ENCODE measurements at regions not wholly inside any gene's neighbourhood (a gene's known extent, or its start where the extent isn't known, plus 50 kb on each side); places are given as distances from the start of the nearest gene placed in this dataset.
"Not testable (repeated sequence)": the region's sequence is repeated elsewhere in the genome, so short reads cannot be mapped to it uniquely, and the experiment has no call there.

DNA sequence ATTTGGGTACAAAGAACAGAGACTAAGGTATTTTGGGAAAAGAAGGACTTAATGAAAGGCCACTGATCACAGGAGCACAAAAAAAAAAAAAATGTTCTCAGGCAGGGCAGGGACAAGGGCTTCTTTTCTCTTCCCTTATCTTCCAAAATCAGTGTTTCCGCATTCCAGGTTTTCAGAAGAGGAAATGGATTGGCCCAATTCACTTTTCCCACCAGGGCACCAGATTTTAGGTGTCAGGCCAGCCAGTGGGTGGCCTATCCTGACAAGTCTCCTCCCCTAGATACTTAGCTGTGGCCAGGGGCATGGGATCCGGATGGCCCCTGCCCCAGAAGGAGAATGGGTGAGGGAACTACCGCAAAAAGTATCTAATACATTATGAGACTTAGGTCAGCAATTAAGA lies 88.9 kb upstream of the WAC start:
- DNase-seq (ENCODE audit: low spot score), result no peak

DNA sequence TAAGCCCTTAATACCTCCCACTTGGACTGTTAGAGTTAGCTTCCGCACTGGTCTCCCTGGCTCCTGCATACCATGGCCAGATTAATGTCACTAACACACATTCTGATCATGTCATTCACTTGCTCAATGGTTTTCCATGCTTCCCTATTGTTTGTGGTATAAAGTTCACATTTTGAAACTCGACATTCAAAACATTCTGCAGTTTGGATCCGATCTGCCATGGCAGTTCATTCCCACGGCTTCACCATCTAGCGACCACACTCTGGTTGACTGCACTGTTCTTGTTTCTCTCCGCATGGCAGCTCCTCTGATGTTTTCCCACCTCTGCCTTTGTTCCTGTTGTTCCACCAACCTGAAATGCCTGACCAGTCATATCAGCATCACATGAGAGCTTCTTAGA lies 87.4 kb upstream of the WAC start:
- DNase-seq (ENCODE audit: low spot score), result no peak

DNA sequence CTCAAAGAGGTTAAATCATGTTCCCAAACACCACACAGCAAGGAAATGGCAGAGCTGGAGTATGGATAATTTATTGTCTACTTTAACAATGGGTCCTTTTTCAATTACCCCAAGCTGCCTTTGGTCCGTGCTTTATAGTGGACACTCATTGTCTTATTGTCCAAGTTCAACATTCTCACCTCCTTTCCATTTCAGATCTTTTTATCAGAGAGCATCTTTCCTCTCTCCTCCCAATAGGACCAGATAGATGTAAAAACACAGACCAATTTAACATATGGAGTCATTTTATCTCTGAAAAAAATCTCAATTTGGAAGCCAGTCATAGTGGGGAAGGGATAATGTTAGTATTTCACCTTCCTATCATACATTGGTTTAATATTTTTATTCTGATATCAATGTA lies 83.5 kb upstream of the WAC start:
- no peak for DNase-seq (ENCODE audit: low spot score)

DNA sequence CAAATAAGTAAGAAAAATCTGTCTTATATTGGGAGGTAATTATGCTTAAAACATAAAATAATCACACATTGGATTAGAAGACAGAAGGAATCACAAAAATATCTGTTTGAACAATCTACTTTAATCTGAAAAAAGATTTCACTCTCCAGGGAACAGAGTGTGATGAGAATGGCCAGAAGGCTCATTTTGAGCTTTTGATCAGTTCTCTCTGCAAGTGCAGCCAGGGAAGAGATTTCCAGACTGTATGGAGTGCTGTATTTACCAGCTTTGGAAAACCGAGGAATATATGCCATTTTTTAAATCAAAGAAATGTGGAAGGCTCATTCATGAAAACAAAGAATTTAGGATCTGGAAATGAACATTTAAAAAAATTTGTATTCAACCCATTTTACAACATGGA lies 83.0 kb upstream of the WAC start:
- DNase-seq (ENCODE audit: low spot score), result no peak

DNA sequence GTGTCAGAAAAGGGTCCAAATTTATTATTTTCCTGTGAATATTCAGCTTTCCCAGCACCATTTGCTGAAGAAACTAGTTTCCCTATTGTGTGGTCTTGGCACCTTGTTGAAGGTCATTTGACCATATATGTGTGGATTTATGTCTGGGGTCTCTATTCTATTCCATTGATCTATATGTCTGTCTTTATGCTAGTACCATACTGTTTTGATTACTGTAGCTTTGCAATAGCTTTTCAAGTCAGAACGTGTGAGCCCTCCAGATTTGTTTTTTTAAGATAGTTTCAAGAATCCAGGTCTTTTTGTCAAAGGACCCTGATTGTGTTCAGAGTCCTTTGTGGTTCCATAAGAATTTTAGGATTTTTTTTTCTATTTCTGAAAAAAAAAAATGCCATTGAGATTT lies 79.0 kb upstream of the WAC start:
- no peak for DNase-seq (ENCODE audit: low spot score)

DNA sequence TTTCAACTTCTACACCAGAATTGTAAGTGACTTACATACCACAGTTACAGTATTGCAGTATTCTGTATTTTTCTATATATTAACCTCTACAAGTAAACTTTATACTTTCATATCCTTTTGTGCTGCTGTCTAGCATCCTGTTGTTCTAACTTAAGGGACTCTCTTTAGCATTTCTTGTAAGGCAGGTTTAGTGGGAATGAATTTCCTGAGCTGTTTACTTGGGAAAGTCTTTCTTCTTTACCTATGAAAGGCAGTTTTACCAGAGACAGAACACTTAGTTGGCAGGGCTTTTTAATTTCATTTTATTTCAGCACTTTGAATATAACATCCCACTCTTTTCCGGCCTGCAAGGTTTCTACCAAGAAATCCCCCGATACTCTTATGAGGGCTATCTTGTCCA lies 75.8 kb upstream of the WAC start:
- no peak for DNase-seq (ENCODE audit: low spot score)

DNA sequence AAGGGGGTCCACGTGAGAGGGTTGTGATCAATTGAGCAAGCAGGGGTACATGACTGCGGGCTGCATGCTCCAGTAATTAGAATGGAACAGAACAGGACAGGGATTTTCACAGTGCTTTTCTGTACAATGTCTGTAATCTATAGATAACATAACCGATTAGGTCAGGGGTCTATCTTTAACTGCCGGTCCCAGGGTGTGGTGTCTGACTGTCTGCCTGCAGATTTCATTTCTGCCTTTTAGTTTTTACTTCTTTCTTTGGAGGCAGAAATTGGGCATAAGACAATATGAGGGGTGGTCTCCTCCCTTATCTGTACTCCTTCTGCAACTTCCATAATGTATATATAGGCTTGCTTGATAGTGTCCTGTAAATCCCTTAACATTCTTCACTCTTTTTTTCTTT lies 75.0 kb upstream of the WAC start:
- DNase-seq (ENCODE audit: low spot score), result not testable (repeated sequence)

DNA sequence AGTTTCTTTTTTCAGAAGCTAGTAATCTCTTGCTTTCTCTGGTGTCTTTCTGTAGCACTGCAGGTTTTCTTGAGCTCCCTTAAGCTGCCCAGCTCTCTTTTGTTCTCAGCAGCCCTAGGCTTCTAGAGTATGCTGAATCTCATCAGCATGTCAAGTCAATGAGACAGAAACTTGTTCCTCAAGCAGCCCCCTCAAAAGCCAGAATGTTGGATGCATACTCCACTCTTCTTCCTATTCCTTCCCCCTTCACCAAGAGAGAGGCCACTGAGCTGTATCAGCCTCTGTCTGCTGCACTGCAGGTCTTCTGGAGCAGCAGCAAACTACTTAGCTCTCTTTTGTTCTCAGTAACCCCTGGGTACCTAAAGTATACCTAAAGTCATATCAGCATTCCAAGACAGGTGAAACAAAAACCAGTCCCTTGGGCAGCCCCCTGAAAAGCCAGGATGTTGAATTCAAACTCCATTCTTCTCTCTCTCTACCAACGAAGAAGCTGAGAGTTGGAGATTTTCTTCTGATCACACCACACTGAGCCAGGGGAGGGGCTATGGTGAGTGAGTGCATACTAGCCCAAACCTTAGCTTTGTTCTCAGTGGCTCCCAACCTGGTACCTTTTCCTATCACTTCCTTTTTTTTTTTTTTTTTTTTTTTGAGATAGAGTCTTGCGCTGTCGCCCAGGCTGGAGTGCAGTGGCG lies 73.3 kb upstream of the WAC start:
- DNase-seq (ENCODE audit: low spot score), result no peak

DNA sequence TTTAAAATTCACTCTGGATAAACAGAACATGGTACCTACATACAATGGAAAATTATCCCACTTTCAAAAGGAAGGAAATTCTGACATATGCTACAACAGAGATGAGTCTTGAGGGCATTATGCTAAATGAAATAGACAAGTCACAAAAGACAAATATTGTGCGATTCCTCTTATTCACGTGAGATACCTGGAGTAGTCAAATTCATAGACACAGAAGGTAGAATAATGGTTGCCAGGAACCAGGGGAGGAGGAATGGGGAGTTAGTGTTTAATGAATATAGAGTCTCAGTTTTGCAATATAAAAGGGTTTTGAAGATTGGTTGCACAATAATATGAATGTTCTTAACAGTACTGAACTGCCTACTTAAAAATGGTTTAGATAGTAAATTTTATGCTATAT lies 69.8 kb upstream of the WAC start:
- DNase-seq (ENCODE audit: low spot score), result no peak

DNA sequence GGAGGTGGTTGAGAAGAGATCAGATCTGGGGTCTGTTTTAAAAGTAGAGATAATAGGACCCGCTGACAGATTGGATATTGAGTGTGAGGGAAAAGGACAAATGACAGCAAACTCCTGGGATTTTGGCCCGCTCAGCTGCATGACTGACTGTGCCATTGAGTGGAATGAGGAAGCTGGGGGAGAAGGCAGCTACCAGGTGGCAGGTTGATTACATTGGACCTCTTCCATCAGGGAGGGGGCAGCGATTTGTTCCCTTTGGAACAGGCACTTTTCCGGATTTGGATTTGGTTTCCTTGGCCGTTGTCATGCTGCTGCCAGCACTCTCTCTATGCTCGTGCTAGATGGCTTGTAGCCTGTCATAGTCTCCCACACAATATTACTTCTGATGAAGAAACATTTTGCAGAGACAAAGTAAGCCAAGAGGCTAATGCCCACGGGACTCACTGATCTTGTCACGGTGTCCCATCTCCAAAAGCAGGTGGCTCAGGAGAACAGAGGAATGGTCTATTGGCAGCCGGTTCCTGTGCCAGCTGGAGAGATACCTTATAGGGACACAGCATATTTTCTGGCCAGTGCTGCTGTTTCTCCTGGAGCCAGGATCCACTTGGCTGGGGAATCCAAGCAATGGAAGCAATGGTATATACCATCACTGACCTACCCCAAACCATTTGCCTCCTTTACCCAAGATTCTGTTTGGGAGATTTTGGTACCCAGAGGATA lies 69.1 kb upstream of the WAC start:
- no peak for DNase-seq (ENCODE audit: low spot score)

DNA sequence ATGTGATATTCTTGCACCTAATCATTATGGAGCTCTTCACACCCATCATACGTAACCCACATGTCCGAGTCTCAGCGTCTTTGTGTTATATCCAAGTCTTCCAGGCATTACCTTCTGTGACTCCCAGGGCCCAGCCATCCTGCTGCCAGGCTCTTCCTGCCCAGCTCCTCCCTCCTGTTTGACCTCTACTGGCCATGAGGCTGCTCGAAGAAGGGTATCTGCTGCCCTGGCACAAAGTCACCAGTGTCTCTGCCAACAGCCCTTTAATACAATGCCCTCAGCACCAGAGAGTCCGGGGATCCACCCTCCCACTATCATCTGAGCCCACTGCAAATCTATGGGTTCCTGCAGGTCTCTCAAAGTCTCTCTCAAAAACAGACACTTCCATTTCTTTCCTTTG lies 65.3 kb upstream of the WAC start:
- no peak for DNase-seq (ENCODE audit: low spot score)

DNA sequence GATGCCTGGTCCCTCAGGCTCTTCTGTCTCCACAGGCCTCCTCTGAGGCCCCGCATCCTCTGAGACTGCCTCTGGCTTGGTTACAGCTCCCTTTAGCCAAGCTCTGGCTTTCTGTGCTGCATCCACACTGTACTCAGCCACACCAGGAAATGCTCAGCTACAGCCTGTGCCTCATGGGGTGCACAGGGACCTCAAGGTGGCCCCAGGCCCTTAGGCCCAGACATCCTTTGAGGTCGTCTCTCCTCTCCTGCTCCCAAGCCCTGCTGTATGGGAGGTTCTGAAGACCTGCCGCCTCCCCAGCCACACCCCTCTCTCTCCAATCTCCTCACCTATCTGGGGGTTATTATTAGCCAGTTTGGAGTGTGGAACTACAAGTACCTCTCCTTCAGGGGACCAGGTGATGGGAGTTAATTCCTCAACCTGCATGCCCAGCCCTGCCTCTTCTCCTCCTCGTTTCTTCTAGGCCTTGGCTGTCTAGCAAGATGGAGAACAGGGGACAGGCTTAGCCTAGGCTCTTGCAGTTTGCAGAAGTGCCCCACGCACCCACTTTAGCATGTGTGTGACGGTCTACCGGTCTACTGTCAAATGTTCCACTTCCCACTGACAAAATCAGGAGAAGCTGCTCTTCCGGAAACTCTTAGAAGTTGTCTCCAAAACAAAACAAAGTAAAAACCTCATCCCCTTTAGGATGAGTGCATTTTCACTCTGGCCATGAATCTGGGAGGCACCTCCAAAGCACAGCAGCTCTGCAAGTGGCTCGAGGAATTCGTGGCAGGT lies 64.0 kb upstream of the WAC start:
- DNase-seq (ENCODE audit: low spot score), result no peak

DNA sequence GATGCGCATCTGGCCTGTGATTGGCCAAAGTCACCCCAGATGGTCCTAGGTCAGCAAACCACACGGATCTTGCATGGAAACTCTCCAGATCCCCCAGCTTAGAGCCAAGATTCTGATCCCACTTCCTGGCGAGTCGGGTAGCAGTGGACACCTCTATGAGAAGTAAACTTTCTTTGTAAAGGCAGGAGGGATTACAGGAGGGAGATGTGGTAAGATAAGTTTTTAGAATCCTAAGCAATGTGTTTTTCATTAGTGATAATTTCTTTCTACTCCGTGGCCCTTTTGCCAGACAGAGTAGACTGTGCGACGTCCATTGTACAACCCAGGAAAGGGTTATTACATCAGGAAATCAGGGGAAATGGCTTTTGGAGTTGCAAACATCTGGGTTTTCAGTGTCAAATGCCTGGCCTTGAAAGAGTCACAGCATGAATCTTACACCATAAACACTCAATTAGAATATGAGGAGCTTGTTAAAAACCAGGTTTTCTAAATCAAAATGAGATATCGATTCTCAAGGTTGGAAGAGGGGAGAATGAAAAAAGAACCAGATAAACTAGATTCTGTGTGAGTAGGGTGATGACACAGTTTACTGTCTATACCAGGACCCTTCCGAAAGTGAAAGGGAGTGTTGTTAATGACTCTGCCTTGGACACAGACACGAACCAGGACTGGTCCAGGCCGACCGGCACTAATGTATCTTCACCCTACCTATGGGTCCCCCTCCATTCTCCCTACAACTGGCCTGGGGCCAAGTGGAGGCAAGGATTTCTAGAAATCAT lies 61.9 kb upstream of the WAC start:
- no peak for DNase-seq (ENCODE audit: low spot score)

DNA sequence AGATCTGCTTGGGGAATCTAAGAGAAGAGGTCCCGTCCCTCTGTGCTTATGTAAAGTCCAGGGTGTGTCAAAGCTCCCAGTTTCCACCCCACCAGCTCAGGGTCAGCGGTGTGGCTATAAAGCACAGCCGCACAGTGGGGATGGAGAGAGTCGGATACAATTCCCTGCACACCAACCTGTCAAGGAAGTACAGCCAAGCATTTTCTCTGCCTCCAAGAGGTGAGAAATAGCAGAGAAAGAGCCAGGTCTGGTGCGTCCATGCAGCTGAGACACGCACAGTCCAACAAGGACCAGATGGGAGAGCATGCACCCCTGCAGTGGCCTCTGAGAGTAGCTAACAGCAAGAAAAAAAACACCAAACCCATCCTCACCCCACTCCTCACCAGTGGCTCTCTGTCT lies 61.3 kb upstream of the WAC start:
- no peak for DNase-seq (ENCODE audit: low spot score)

DNA sequence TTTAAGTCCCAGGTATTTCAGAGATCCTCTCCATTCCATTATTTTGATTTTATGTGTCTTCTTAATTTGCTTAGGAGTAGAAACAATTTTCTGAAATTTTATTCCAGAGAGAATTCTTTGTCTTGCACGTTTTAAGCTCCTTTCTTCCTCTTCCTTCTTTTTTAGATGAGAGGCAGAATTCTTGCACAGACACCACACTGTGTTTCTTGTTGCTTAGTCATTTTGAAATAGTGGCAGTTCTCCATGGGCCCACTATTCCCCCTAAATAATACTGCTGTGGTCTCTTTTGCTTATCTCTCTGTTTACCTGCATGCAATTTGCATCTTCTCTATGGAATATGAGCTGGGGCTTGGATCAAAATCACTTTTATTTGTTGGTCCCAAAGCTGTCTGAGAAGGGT lies 54.3 kb upstream of the WAC start:
- no peak for DNase-seq (ENCODE audit: low spot score)

DNA sequence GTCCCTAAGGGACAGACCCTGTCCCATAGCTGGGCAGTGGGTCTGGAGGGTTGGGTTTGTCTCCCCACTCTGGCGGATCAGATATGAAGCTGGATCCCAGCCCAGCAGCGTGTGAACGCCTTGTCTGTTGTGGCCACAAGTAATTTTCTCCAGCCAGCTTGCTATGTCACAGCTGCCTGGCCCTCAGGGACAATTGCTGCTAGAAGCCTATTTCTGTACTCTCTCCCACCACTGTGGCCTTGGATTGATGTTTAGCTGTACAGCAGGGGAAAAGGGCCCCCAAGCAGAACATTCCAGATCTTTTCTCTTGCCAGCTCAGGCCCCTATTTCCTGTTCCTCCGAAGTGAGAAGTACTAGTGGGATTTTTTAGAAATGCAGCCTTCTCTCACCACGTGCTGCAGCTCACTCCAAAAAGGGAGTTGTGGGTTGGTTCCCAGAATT lies 53.5 kb upstream of the WAC start:
- no peak for DNase-seq (ENCODE audit: low spot score)

DNA sequence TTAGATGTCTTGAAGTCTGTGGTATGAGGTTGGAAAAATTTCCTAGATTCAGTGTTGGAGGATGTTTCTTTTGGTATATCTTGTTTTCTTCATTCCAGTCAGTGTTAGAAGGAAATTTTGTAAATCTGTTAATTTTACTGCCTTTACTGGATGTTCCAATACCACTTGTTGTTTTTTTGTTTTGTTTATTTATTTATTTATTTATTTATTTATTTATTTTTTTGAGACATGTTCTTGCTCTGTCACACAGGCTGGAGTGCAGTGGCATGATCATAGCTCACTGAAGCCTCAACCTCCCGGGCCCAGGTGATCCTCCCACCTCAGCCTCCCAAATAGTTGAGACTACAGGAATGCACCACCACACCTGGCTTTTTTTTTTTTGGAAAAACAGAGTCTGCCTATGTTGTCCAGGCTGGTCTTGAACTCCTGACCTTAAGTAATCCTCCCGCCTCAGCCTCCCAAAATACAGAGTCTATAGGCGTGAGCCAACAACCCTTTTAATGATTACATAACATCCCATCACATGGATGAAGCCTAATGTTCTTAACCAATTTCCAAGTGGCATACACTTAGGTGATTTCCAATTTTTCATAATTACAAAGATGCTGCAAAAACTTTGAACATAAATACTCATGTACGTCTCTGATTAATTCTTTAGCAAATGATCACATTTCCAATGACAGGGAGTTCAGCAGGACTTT lies 52.8 kb upstream of the WAC start:
- no peak for DNase-seq (ENCODE audit: low spot score)

DNA sequence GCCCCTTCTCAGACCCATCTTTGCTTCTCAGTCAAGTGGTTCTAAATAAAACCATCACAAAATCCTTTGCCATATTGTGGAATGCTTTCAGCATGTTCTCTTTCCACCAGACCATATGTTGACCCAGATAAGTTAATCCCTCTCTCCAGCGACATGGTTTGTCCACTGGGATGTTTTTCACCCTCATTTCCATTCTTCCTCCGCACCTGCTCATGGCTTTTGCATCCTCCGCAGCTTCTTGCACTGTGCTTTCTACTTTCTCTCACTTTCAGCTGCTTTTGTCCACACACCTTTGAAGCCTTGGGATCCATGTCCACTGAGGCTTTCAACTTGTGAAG lies 52.3 kb upstream of the WAC start:
- DNase-seq (ENCODE audit: low spot score), result no peak

DNA sequence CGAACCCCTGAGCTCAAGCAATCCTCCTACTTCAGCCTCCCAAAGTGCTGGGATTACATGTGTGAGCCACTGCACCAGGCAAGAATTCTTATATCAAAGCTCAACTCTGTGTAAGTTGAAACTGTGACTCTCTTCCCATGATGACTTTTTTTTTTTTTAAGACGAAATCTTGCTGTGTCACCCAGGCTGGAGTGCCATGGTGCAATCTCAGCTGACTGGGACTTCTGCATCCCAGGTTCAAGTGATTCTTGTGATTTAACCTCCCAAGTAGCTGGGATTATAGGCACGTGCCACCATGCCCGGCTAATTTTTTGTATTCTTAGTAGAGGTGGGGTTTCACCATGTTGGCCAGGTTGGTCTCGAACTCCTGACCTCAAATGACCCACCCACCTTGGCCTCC lies 51.6 kb upstream of the WAC start:
- not testable (repeated sequence) for DNase-seq (ENCODE audit: low spot score)

DNA sequence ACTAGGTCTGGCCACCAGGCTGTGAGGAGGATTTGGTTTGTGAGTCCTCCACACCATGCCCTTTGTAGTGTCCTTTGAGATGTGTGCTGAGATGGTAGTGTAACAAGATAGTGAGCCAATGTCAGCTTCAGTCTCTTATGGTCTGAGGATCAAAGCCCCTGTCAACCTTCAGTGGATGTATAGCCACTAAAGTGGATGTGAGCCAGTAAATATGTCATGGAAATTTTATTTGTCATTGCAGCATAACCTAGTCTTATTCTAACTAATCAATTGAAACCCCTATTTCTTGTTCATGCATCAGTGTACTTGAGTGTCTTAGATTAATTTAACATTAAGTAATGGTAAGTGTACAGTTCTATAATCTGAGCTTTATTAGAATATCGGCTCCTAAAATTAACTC lies 51.0 kb upstream of the WAC start:
- DNase-seq (ENCODE audit: low spot score), result no peak

Data from ureter (tissue), 1 donor.